H1 (cell line): ENCODE measurements at regions not wholly inside any gene's neighbourhood (a gene's known extent, or its start where the extent isn't known, plus 50 kb on each side); places are given as distances from the start of the nearest gene placed in this dataset.

Source experiments
- CTCF ChIA-PET: fragments of 300-600 bp; sonication (Branson Sonifier 250); formaldehyde crosslinking; loops from one replicate; lab custom pipeline; 2021; ENCODE audit not compliant: partially characterized antibody; lab: Charles Lee
- POLR2A ChIA-PET: fragments of 300-600 bp; sonication (Branson Sonifier 250); formaldehyde crosslinking; loops from one replicate; lab custom pipeline; 2021; ENCODE audit warnings: inconsistent platforms; ENCODE audit not compliant: partially characterized antibody; lab: Charles Lee
- DNase-seq, 2 experiments: peaks; one replicate each; pipeline versions ENCODE4 v3.0.0 to v3.0.0-alpha.2; 2010 to 2022; ENCODE audit warnings: low spot score in 2 of 2, low read depth in 1 of 2, mixed read lengths in 1 of 2
- FAIRE-seq: peaks from 2 replicates; lab custom pipeline; 2011; peaks lifted over from hg19 to GRCh38; lab: Jason Lieb, UNC
- H2AFZ ChIP-seq: 2 replicates; pipeline ENCODE4 v1.8.1; 2012; ENCODE audit warnings: low read length, inconsistent platforms
- H2AK5ac ChIP-seq: 2 replicates; pipeline ENCODE4 v1.6.1; 2013; ENCODE audit warnings: low read depth, low read length
- H2BK120ac ChIP-seq: replicated peaks from 2 replicates; pipeline ENCODE3; 2013; ENCODE audit warnings: low read depth, low read length, inconsistent platforms
- H2BK12ac ChIP-seq: 2 replicates; pipeline ENCODE4 v1.6.1; 2013; ENCODE audit warnings: low read depth, low read length
- H2BK15ac ChIP-seq: 2 replicates; pipeline ENCODE4 v1.6.1; 2013; ENCODE audit warnings: low read length
- H2BK20ac ChIP-seq: 2 replicates; pipeline ENCODE4 v1.6.1; 2013; ENCODE audit warnings: low read length
- H2BK5ac ChIP-seq: 2 replicates; pipeline ENCODE4 v1.6.1; 2013; ENCODE audit warnings: low read depth, low read length
- H3K14ac ChIP-seq: 2 replicates; pipeline ENCODE4 v1.6.1; 2013; ENCODE audit warnings: inconsistent platforms; ENCODE audit not compliant: insufficient read length
- H3K18ac ChIP-seq: 2 replicates; pipeline ENCODE4 v1.6.1; 2013; ENCODE audit warnings: low read length; ENCODE audit errors: extremely low read depth
- H3K23ac ChIP-seq: 2 replicates; pipeline ENCODE4 v1.6.1; 2013; ENCODE audit warnings: inconsistent platforms; ENCODE audit not compliant: insufficient read length
- H3K23me2 ChIP-seq: 2 replicates; pipeline ENCODE4 v1.6.1; 2013; ENCODE audit warnings: low read depth, low read length
- H3K27ac ChIP-seq: 2 replicates; pipeline ENCODE4 v1.6.1; 2011; ENCODE audit warnings: low read depth, low read length, inconsistent platforms
- H3K27me3 ChIP-seq, 4 experiments: replicated peaks in 1 of 4; 1 replicate in 1 of 4; 2 replicates in 3 of 4; pipeline versions ENCODE4 v1.6.1 to v1.8.1; 2011 to 2013; ENCODE audit warnings: low read length in 3 of 4, mild to moderate bottlenecking in 3 of 4, inconsistent platforms in 2 of 4, mixed read lengths in 2 of 4, moderate library complexity in 1 of 4; ENCODE audit not compliant: control insufficient read depth in 3 of 4, insufficient read depth in 3 of 4; ENCODE audit errors: extremely low read depth in 1 of 4
- H3K36me3 ChIP-seq, 4 experiments: 2 replicates each; pipeline versions ENCODE4 v1.6.1 to v1.8.1; 2011 to 2013; ENCODE audit warnings: mild to moderate bottlenecking in 4 of 4, low read length in 3 of 4, moderate library complexity in 2 of 4, control low read depth in 1 of 4, inconsistent platforms in 1 of 4; ENCODE audit not compliant: insufficient read depth in 4 of 4, control insufficient read depth in 2 of 4
- H3K4ac ChIP-seq: replicated peaks from 2 replicates; pipeline ENCODE3; 2013; ENCODE audit warnings: low read length, low read depth, mixed read lengths, inconsistent platforms; ENCODE audit not compliant: insufficient read length
- H3K4me1 ChIP-seq, 4 experiments: replicated peaks in 1 of 4; 1 replicate in 1 of 4; 2 replicates in 3 of 4; pipeline versions ENCODE4 v1.6.1 to v1.8.1; 2011 to 2013; ENCODE audit warnings: low read length in 3 of 4, inconsistent platforms in 2 of 4, mixed read lengths in 1 of 4; ENCODE audit not compliant: insufficient read depth in 4 of 4, control insufficient read depth in 3 of 4
- H3K4me2 ChIP-seq, 2 experiments: 2 replicates each; pipeline versions ENCODE4 v1.6.1 to v1.8.1; 2011 to 2013; ENCODE audit warnings: low read depth in 2 of 2, low read length in 2 of 2, control low read depth in 1 of 2, inconsistent platforms in 1 of 2, mild to moderate bottlenecking in 1 of 2; ENCODE audit not compliant: insufficient read depth in 1 of 2
- H3K4me3 ChIP-seq, 4 experiments: fragments of 200-600, 300-600 bp in 1 of 4; sonication (generic), shearing (Covaris generic), sonication (Bioruptor Twin) in 1 of 4; 2 replicates each; pipeline versions ENCODE4 v1.5.1 to v1.8.1; 2011 to 2016; ENCODE audit warnings: low read length in 4 of 4, low read depth in 3 of 4, control low read depth in 2 of 4, inconsistent platforms in 2 of 4, mild to moderate bottlenecking in 2 of 4, mixed read lengths in 1 of 4, moderate library complexity in 1 of 4; ENCODE audit not compliant: insufficient read depth in 2 of 4; ENCODE audit errors: extremely low read depth in 1 of 4
- H3K56ac ChIP-seq: replicated peaks from 2 replicates; pipeline ENCODE3; 2013; ENCODE audit warnings: low read depth, mild to moderate bottlenecking, mixed read lengths, low read length, inconsistent platforms; ENCODE audit not compliant: insufficient read length
- H3K79me1 ChIP-seq: 2 replicates; pipeline ENCODE4 v1.6.1; 2013; ENCODE audit warnings: low read depth, low read length, control low read depth
- H3K79me2 ChIP-seq, 2 experiments: 2 replicates each; pipeline versions ENCODE4 v1.6.1 to v1.8.1; 2012 to 2013; ENCODE audit warnings: low read length in 2 of 2, mild to moderate bottlenecking in 2 of 2, inconsistent platforms in 1 of 2; ENCODE audit not compliant: insufficient read depth in 2 of 2, control insufficient read depth in 1 of 2
- H3K9ac ChIP-seq, 4 experiments: replicated peaks in 1 of 4; 1 replicate in 1 of 4; 2 replicates in 3 of 4; pipeline versions ENCODE4 v1.6.1 to v1.8.1; 2011 to 2013; ENCODE audit warnings: low read depth in 3 of 4, low read length in 3 of 4, control low read depth in 2 of 4, mild to moderate bottlenecking in 2 of 4, moderate library complexity in 2 of 4, inconsistent platforms in 1 of 4; ENCODE audit errors: extremely low read depth in 1 of 4
- H3K9me3 ChIP-seq, 2 experiments: 2 replicates each; pipeline versions ENCODE4 v1.6.1 to v1.8.1; 2012 to 2013; ENCODE audit warnings: mild to moderate bottlenecking in 2 of 2, moderate library complexity in 2 of 2, control low read depth in 1 of 2, inconsistent platforms in 1 of 2, low read depth in 1 of 2, low read length in 1 of 2, mixed read lengths in 1 of 2; ENCODE audit not compliant: insufficient read depth in 2 of 2
- H4K20me1 ChIP-seq, 2 experiments: replicated peaks in 1 of 2; 2 replicates each; pipeline versions ENCODE3 to v1.8.1; 2011 to 2013; ENCODE audit warnings: inconsistent platforms in 2 of 2, low read length in 2 of 2, mild to moderate bottlenecking in 1 of 2; ENCODE audit not compliant: insufficient read depth in 2 of 2, control insufficient read depth in 1 of 2
- H4K5ac ChIP-seq: 2 replicates; pipeline ENCODE4 v1.6.1; 2013; ENCODE audit warnings: low read length, low read depth, mixed read lengths, inconsistent platforms; ENCODE audit not compliant: insufficient read length
- H4K8ac ChIP-seq: 2 replicates; pipeline ENCODE4 v1.8.0; 2013; ENCODE audit warnings: mild to moderate bottlenecking, moderate library complexity, low read length, inconsistent platforms; ENCODE audit not compliant: insufficient read depth; ENCODE audit errors: extremely low read depth
- H4K91ac ChIP-seq: replicated peaks from 2 replicates; pipeline ENCODE3; 2013; ENCODE audit warnings: low read length, mixed read lengths, inconsistent platforms; ENCODE audit not compliant: insufficient read length
- ATF2 ChIP-seq: IDR thresholded peaks from 2 replicates; pipeline ENCODE4 v1.6.1; 2012; ENCODE audit warnings: low read length, inconsistent platforms
- CTBP2 ChIP-seq: IDR thresholded peaks from 2 replicates; pipeline ENCODE4 v1.7.0; 2011; ENCODE audit warnings: borderline replicate concordance, mild to moderate bottlenecking, moderate library complexity, mixed read lengths, low read length; ENCODE audit not compliant: insufficient read depth, insufficient read length
- KDM1A ChIP-seq: fragments of 200-600, 300-600 bp; sonication (generic); IDR thresholded peaks from 2 replicates; pipeline ENCODE4 v1.7.1; 2016; ENCODE audit warnings: mild to moderate bottlenecking, low read length, borderline replicate concordance
- RBBP5 ChIP-seq: IDR thresholded peaks from 2 replicates; pipeline ENCODE4 v1.7.1; 2012; ENCODE audit warnings: low read depth, mild to moderate bottlenecking, inconsistent platforms, low read length, moderate library complexity, borderline replicate concordance
- RNF2 ChIP-seq: fragments of 200-900, 300-1000 bp; sonication (generic); IDR thresholded peaks from 2 replicates; pipeline ENCODE4 v1.7.1; 2016; ENCODE audit warnings: borderline replicate concordance, low read depth, mild to moderate bottlenecking, antibody characterized with exemption, low read length; ENCODE audit not compliant: poor library complexity, severe bottlenecking; ENCODE audit errors: missing control alignments
- WGBS, 2 experiments: shearing (Covaris generic) in 1 of 2; methylation state at CpG; one replicate each; pipeline versions ENCODE4 v1.1.6 to v1.1.7; 2013 to 2015; ENCODE audit warnings: low lambda C conversion rate in 2 of 2, mixed read lengths in 2 of 2, inconsistent platforms in 1 of 2, low coverage in 1 of 2, missing lambda C conversion rate in 1 of 2; ENCODE audit not compliant: insufficient replicate concordance in 2 of 2, insufficient coverage in 1 of 2, insufficient read length in 1 of 2; ENCODE audit errors: extremely low coverage in 1 of 2, missing lambda C conversion rate in 1 of 2; 5-methylcytosine and 5-hydroxymethylcytosine counted together

- H3K18ac ChIP-seq, result no peak overlapping the region
- no peak overlapping the region for H2BK15ac ChIP-seq
- no peak overlapping the region for H4K91ac ChIP-seq
- WGBS, 2 experiments, result 92% methylated on average over 1 of the region's 1 CpG; no CpG with 5 or more reads in 1 of the 2 experiments
- no peak overlapping the region for H3K14ac ChIP-seq
- H3K4me2 ChIP-seq, result no peak overlapping the region
- DNase-seq, result no peak
- no peaks in the 10 kb centered on the region for H3K4me1 ChIP-seq
- no peaks in the 10 kb centered on the region for H3K27me3 ChIP-seq
- no peaks in the 10 kb centered on the region for H3K36me3 ChIP-seq
- ChIA-PET CTCF (interaction anchor here (1.8 kb wide), 1 partner anchor 41 kb away, joined by 4 read pairs; no protein-coding TSS in a partner anchor), POLR2A (no interaction called here)
- no peak overlapping the region for H3K56ac ChIP-seq
- H2BK12ac ChIP-seq, result no peak overlapping the region
- H2BK120ac ChIP-seq, result no peak overlapping the region
- no peak overlapping the region for H4K5ac ChIP-seq
- H4K8ac ChIP-seq, result no peak overlapping the region
- H2AFZ ChIP-seq, result no peak overlapping the region
- no peaks in the 10 kb centered on the region; the same call in 1 of the 2 replicates for H3K23me2 ChIP-seq
- no peak overlapping the region for H3K4ac ChIP-seq
- no peak overlapping the region for H2BK5ac ChIP-seq
- H3K9ac ChIP-seq, result no peak overlapping the region
- no peak overlapping the region for H3K23ac ChIP-seq
- peaks cover 0 to 4% of the 10 kb centered on the region in 2 experiments; a peak in 2 of 4 replicates for H3K9me3 ChIP-seq
- H3K4me3 ChIP-seq, result no peak overlapping the region
- TF ChIP-seq KDM1A (no peak), RBBP5 (no peak), RNF2 (no peak), ATF2 (no peak), CTBP2 (no peak)
- no peak overlapping the region for H2BK20ac ChIP-seq
- no peaks in the 10 kb centered on the region for H3K79me2 ChIP-seq
- H4K20me1 ChIP-seq, result no peaks in the 10 kb centered on the region
- H3K27ac ChIP-seq, result no peak overlapping the region
- no peak overlapping the region for H2AK5ac ChIP-seq
- no peaks in the 10 kb centered on the region for H3K79me1 ChIP-seq
- FAIRE-seq, result no peak
These were observed 102.9 kb upstream of the NFE2L3 start for GRCh38 chr7:26049081-26049480.
